GM12872 (cell line): ENCODE measurements at regions not wholly inside any gene's neighbourhood (a gene's known extent, or its start where the extent isn't known, plus 50 kb on each side); places are given as distances from the start of the nearest gene placed in this dataset.

ENCODE experiments used
- CTCF ChIP-seq: IDR thresholded peaks from 3 replicates; pipeline ENCODE4 v1.5.1; 2011; ENCODE audit warnings: low read depth, mild to moderate bottlenecking, low read length, moderate library complexity; ENCODE audit not compliant: insufficient read depth

- no peak for TF ChIP-seq CTCF
Observed at GRCh38 chr10:128549101-128549608, 422.9 kb upstream of the MKI67 start.

- no peak for TF ChIP-seq CTCF
Observed at GRCh38 chr10:128550045-128550444, 423.8 kb upstream of the MKI67 start.

GRCh38 chr10:128551475-128551874, 425.3 kb upstream of the MKI67 start:
- TF ChIP-seq CTCF, result no peak

GRCh38 chr10:128553755-128554154, 427.5 kb upstream of the MKI67 start:
- no peak for TF ChIP-seq CTCF

- no peak for TF ChIP-seq CTCF
Observed at GRCh38 chr10:128556182-128557110, 430.2 kb upstream of the MKI67 start.

- TF ChIP-seq CTCF, result no peak
Observed at GRCh38 chr10:128557149-128557710, 431.0 kb upstream of the MKI67 start.

GRCh38 chr10:128560406-128560805, 434.2 kb upstream of the MKI67 start:
- no peak for TF ChIP-seq CTCF
